Ecto neural progenitor cell (in vitro differentiated cells): ENCODE measurements at regions not wholly inside any gene's neighbourhood (a gene's known extent, or its start where the extent isn't known, plus 50 kb on each side); places are given as distances from the start of the nearest gene placed in this dataset.
"Not testable (repeated sequence)": the region's sequence is repeated elsewhere in the genome, so short reads cannot be mapped to it uniquely, and the experiment has no call there.

ENCODE experiments used
- DNase-seq: peaks from one replicate; pipeline ENCODE4 v3.0.0-alpha.2; 2018; ENCODE audit warnings: low spot score

- no peak for DNase-seq
Measured at GRCh38 chr18:39453356-39453755, 1887.8 kb upstream of the CELF4 start.

- DNase-seq = no peak
Measured at GRCh38 chr18:39450958-39451357, 1885.4 kb upstream of the CELF4 start.

- DNase-seq = no peak
Measured at GRCh38 chr18:39449566-39449965, 1884.0 kb upstream of the CELF4 start.

- no peak for DNase-seq
Measured at GRCh38 chr18:39448942-39449341, 1883.3 kb upstream of the CELF4 start.

GRCh38 chr18:39444957-39445356, 1879.4 kb upstream of the CELF4 start:
- DNase-seq = not testable (repeated sequence)

- DNase-seq = no peak
Measured at GRCh38 chr18:39441648-39442047, 1876.0 kb upstream of the CELF4 start.

GRCh38 chr18:39435996-39436395, 1870.4 kb upstream of the CELF4 start:
- DNase-seq = no peak

- no peak for DNase-seq
Measured at GRCh38 chr18:39435209-39435608, 1869.6 kb upstream of the CELF4 start.

- DNase-seq = no peak
Measured at GRCh38 chr18:39434223-39434920, 1868.8 kb upstream of the CELF4 start.

- no peak for DNase-seq
Measured at GRCh38 chr18:39425172-39425850, 1859.7 kb upstream of the CELF4 start.

GRCh38 chr18:39424261-39424660, 1858.7 kb upstream of the CELF4 start:
- DNase-seq = no peak

- no peak for DNase-seq
Measured at GRCh38 chr18:39421276-39421675, 1855.7 kb upstream of the CELF4 start.

- no peak for DNase-seq
Measured at GRCh38 chr18:39419315-39419714, 1853.7 kb upstream of the CELF4 start.

GRCh38 chr18:39415471-39415870, 1849.9 kb upstream of the CELF4 start:
- DNase-seq = no peak

GRCh38 chr18:39414009-39414700, 1848.6 kb upstream of the CELF4 start:
- DNase-seq = no peak

GRCh38 chr18:39406941-39407340, 1841.3 kb upstream of the CELF4 start:
- DNase-seq = no peak

GRCh38 chr18:39403121-39403520, 1837.5 kb upstream of the CELF4 start:
- DNase-seq = no peak

- no peak for DNase-seq
Measured at GRCh38 chr18:39399662-39400061, 1834.1 kb upstream of the CELF4 start.

- DNase-seq = no peak
Measured at GRCh38 chr18:39396168-39396567, 1830.6 kb upstream of the CELF4 start.

- DNase-seq = peak; percentile 71
Measured at GRCh38 chr18:39389800-39390379, 1824.3 kb upstream of the CELF4 start.

GRCh38 chr18:39380866-39381265, 1815.3 kb upstream of the CELF4 start:
- DNase-seq = peak; percentile 62

- no peak for DNase-seq
Measured at GRCh38 chr18:39380186-39380725, 1814.7 kb upstream of the CELF4 start.

GRCh38 chr18:39375066-39375465, 1809.5 kb upstream of the CELF4 start:
- DNase-seq = no peak
